Anterior cingulate cortex (tissue), 58 donors: ENCODE measurements at regions not wholly inside any gene's neighbourhood (a gene's known extent, or its start where the extent isn't known, plus 50 kb on each side); places are given as distances from the start of the nearest gene placed in this dataset.
A peak's percentile ranks its signal among the peaks of the same experiment; 100 is the strongest.
"Not testable (repeated sequence)": the region's sequence is repeated elsewhere in the genome, so short reads cannot be mapped to it uniquely, and the experiment has no call there.

Source experiments
- DNase-seq, 58 donors: peaks; one replicate each; lab custom pipeline; 2025; lab: John Stamatoyannopoulos, UW

- DNase-seq: no peak
These were observed 195.8 kb downstream of the RPS24 start for GRCh38 chr10:78229489-78229888.

- DNase-seq: no peak
These were observed 196.4 kb downstream of the RPS24 start for GRCh38 chr10:78229950-78230675.

- no peak for DNase-seq
These were observed 197.7 kb downstream of the RPS24 start for GRCh38 chr10:78231327-78231726.

GRCh38 chr10:78231939-78232338 is 198.3 kb downstream of the RPS24 start:
- peak in 1 of 58 donors; percentile 25 for DNase-seq

GRCh38 chr10:78236416-78237015 is 202.9 kb downstream of the RPS24 start:
- DNase-seq: no peak

- not testable (repeated sequence) for DNase-seq
These were observed 204.3 kb downstream of the RPS24 start for GRCh38 chr10:78237951-78238350.

GRCh38 chr10:78247266-78247665 is 213.6 kb downstream of the RPS24 start:
- no peak for DNase-seq

- no peak for DNase-seq
These were observed 214.2 kb downstream of the RPS24 start for GRCh38 chr10:78247821-78248220.

- DNase-seq: peak in 52 of 58 donors; percentile 14 to 87 (median 54)
These were observed 215.2 kb downstream of the RPS24 start for GRCh38 chr10:78248651-78249464.

- DNase-seq: no peak
These were observed 216.0 kb downstream of the RPS24 start for GRCh38 chr10:78249690-78250089.

- DNase-seq: no peak
These were observed 216.8 kb downstream of the RPS24 start for GRCh38 chr10:78250313-78251015.

- no peak for DNase-seq
These were observed 217.3 kb downstream of the RPS24 start for GRCh38 chr10:78251016-78251385.

GRCh38 chr10:78252286-78252685 is 218.6 kb downstream of the RPS24 start:
- DNase-seq: peak in 1 of 58 donors; percentile 16

- no peak for DNase-seq
These were observed 219.6 kb downstream of the RPS24 start for GRCh38 chr10:78253063-78253853.

- no peak for DNase-seq
These were observed 220.3 kb downstream of the RPS24 start for GRCh38 chr10:78254013-78254412.

- DNase-seq: no peak
These were observed 221.6 kb downstream of the RPS24 start for GRCh38 chr10:78255214-78255613.

GRCh38 chr10:78255796-78256638 is 222.4 kb downstream of the RPS24 start:
- DNase-seq: peak in 12 of 58 donors; percentile 5 to 62 (median 24)

GRCh38 chr10:78258323-78259030 is 224.8 kb downstream of the RPS24 start:
- no peak for DNase-seq
